HG03159 (cell line): ENCODE measurements at regions not wholly inside any gene's neighbourhood (a gene's known extent, or its start where the extent isn't known, plus 50 kb on each side); places are given as distances from the start of the nearest gene placed in this dataset.
"Not testable (repeated sequence)": the region's sequence is repeated elsewhere in the genome, so short reads cannot be mapped to it uniquely, and the experiment has no call there.

Experiments
- ATAC-seq: cut with Tn5 transposase; IDR thresholded peaks from one replicate; pipeline ENCODE4 v1.9.1; 2021; ENCODE audit warnings: mild to moderate bottlenecking, moderate library complexity; ENCODE audit not compliant: unreplicated experiment

- not testable (repeated sequence) for ATAC-seq
These were observed 260.9 kb upstream of the BTG1 start for GRCh38 chr12:92406404-92407070.

GRCh38 chr12:92405801-92406251, 260.2 kb upstream of the BTG1 start:
- not testable (repeated sequence) for ATAC-seq

DNA sequence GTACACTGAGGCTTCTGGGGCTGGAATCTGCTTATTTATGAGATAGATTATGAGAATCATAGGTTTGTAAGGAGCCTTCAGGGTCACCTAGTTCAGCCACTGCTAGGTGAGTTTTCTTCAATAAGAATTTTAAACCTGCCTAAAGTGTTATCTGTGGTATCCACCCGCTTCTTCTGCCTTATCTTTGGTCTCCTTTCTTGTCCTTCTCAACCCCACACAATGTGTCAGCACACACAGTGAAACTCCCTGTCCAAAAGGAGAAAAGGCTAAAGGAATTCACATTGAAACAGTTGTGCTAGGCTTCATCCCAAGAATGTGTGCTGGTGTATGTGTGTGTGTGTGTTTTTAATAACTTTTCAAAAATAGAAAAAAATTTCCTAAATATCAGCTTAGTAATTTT, 259.3 kb upstream of the BTG1 start:
- no peak for ATAC-seq

DNA sequence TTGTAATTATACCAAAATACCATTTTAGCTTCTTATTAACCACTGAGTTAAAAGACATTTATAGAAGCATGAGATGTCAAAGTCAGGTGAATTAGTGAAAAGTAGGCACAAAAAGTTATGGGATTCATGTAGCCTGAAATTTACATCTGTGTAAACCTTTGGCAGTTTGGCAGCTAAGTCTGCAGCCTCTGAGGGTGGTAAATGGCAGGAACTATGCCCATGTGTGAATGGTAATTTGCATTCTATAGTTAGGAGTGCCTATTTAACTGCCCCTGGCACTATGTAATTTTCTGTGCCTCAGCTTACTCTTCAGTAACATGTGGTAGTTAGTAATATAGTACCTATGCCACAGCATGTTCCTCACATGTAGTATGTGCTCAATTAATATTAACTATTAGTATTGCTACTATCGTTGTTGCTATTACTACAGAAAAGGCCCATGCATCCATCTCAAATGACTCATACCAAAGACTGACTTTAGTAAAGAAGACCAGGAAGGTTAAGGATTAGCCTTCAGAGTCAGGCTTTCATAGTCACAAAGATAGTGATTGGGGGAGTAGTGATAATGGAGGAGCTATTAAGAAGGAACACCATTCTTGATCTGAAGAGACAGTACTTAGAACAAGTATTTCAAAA, 258.7 kb upstream of the BTG1 start:
- ATAC-seq, result no peak

DNA sequence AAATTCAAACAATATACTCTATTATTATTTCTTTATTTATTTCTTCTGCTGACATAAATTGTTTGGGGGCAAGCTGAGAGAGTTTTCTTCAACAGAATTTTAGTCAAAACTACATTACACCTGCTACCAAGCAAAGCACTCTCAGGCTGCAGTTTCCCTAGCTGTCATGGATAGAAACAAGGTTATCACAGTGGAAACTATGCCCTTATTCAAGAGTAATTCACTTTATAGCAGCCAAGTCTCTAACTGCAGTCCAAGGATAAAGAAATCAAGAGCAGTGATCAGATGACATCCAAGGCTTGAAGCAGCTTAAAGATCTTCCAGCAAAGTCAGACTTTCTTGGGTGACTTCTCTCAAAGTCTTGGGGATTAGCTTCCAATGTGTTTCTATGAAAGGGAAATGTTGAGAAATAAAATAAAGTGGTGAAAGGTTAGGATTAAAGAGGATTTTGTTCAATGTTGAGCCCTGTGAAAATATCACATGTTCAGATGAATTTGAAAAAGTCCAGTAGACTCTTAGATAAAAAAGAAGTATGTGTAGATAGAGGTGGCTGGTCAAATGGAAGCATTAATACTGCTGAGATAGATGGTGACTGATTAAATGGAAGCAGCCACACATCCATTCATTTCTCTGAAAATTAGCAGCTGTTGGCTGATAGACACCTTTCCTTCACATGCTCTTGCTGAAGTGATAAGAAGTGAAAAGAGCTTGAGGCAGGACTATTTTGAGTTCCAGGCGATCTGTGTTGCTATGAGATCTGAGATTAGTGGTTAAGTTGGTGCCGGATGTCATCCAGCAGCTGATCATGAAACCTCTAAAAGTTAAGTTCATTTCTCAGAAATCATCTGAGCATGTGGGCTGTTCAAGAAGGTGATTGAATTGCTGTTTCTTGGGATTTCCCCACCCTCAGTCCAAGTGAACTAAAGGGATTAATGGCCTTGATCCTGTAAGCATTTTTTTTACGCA, 257.8 kb upstream of the BTG1 start:
- peak; percentile 86 for ATAC-seq

GRCh38 chr12:92402415-92402814, 256.8 kb upstream of the BTG1 start:
- no peak for ATAC-seq

DNA sequence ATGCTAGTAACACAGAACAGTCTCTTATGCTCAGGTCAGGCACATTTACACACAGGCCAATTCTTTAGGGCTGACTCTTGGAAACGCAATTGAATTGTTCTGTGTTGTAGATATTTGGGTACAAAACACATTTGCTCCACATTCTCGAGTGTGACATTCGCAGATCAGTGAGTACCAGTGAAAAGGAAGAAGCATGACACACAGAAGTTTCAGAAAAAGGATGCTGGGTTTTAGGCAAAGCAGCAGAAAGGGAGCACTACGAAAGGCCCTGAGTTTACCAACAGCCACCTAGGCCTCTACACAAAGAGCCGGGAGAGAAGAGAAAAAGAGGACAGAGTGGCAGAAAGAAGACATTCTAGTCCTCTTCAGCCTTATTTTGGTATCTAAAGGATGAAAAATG, 254.4 kb upstream of the BTG1 start:
- peak; percentile 23 for ATAC-seq

- ATAC-seq, result no peak
These were observed 253.1 kb upstream of the BTG1 start for GRCh38 chr12:92398565-92399309.

- no peak for ATAC-seq
These were observed 251.1 kb upstream of the BTG1 start for GRCh38 chr12:92396647-92397252.

DNA sequence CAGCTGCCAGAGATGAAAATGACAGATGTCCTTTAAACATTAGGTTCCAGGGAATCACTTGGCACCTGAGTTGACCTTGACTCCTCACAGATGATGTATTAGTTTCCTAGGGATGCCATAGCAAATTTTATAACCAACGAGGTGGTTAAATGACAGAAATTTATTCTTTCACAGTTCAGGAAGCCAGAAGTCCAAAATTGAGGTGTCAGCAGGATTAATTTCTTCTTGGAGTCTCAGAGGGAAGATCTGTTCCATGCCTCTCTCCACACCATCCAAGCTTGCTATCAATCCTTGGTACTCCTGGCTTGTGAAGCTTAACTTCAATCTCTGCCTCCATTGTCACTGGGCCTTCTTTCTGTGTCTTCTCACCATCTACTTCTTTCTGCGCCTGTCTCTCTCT, 249.7 kb upstream of the BTG1 start:
- no peak for ATAC-seq

- ATAC-seq, result no peak
These were observed 249.2 kb upstream of the BTG1 start for GRCh38 chr12:92394895-92395294.

GRCh38 chr12:92393504-92393903, 247.9 kb upstream of the BTG1 start:
- ATAC-seq, result no peak

DNA sequence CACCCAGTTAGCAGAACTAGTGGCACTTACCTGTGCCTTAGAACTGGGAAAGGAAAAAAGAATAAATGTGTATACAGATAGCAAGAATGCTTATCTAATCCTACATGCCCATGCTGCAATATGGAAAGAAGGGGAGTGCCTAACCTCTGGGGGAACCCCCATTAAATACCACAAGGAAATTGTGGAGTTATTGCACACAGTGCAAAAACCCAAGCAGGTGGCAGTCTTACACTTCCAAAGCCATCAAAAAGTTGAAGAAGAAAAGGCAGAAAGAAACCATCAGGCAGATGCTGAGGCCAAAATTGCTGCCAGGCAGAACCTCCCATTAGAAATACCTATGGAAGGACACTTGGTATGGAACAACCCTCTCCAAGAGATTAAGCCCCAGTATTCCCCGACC, 246.1 kb upstream of the BTG1 start:
- ATAC-seq, result not testable (repeated sequence)

DNA sequence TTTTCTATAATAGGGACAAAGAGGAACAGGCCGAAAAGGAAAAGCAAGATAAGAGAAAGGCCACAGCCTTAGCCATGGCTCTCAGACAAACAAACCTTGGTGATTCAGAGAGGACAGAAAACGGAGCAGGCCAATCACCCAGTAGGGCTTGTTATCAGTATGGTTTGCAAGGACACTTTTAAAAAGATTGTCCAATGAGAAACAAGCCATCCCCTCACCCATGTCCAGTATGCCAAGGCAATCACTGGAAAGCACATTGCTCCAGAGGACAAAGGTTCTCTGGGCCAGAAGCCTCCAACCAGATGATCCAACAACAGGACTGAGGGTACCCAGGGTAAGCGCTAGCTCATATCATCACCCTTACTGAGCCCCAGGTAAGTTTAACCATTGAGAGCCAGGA, 243.8 kb upstream of the BTG1 start:
- no peak for ATAC-seq

- ATAC-seq, result no peak
These were observed 239.7 kb upstream of the BTG1 start for GRCh38 chr12:92385296-92385695.

- no peak for ATAC-seq
These were observed 238.9 kb upstream of the BTG1 start for GRCh38 chr12:92384571-92384970.

DNA sequence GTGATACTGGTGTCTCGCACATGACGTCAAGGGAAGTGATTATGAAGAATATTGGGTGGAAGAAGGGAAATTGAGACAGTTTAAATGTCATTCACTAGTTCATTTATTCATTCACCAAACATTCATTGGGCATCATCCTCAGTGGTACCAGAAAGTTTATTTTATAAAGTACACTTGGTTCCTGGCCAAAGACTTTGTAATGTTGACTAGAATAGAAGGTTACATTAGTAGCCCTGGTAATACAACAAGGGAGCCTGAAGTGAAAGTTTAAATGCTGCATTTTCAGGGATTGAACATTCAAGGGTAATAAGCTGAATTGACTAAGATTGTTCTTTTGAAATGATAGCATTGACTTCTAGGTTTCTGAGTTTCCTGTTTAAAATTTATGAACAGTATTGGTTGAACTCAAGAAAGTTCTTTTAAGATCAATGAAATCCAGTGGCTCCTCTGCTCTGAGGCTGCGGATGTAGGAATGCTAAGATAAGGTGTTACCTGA, 236.8 kb upstream of the BTG1 start:
- no peak for ATAC-seq

DNA sequence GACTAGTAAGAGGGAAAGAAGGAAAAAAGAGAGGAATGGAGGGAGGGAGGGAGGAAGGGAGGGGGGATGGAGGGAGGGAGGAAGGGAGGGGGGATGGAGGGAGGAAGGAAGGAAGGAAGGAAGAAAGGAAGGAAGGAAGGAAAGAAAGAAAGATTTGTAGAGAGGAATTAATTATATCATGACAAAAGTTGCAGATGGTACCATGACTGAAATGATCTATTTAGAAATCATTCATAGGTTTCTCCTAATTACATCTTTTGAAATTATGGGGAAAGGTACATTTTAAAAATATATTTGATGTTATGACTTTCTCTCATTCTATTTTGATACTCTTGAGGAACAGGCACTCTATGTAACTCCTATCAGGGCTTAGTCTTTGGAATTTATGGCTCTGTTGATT, 236.2 kb upstream of the BTG1 start:
- ATAC-seq, result no peak

- ATAC-seq, result no peak
These were observed 233.2 kb upstream of the BTG1 start for GRCh38 chr12:92378682-92379479.
